HG03442 (cell line): ENCODE measurements at regions not wholly inside any gene's neighbourhood (a gene's known extent, or its start where the extent isn't known, plus 50 kb on each side); places are given as distances from the start of the nearest gene placed in this dataset.
"Not testable (repeated sequence)": the region's sequence is repeated elsewhere in the genome, so short reads cannot be mapped to it uniquely, and the experiment has no call there.

Experiments used
- ATAC-seq: cut with Tn5 transposase; IDR thresholded peaks from one replicate; pipeline ENCODE4 v1.9.1; 2021; ENCODE audit warnings: mild to moderate bottlenecking, moderate library complexity; ENCODE audit not compliant: unreplicated experiment

- ATAC-seq = not testable (repeated sequence)
Observed at GRCh38 chr9:113739605-113740507, 136.3 kb upstream of the ZNF618 start.

GRCh38 chr9:113740508-113741500, 135.3 kb upstream of the ZNF618 start:
- ATAC-seq = not testable (repeated sequence)

GRCh38 chr9:113741886-113742854, 133.9 kb upstream of the ZNF618 start:
- ATAC-seq = no peak

GRCh38 chr9:113742878-113743277, 133.2 kb upstream of the ZNF618 start:
- no peak for ATAC-seq

GRCh38 chr9:113746486-113746885, 129.6 kb upstream of the ZNF618 start:
- ATAC-seq = no peak

- ATAC-seq = no peak
Observed at GRCh38 chr9:113748135-113748534, 128.0 kb upstream of the ZNF618 start.

GRCh38 chr9:113753398-113754119, 122.5 kb upstream of the ZNF618 start:
- ATAC-seq = no peak

- no peak for ATAC-seq
Observed at GRCh38 chr9:113754739-113755138, 121.4 kb upstream of the ZNF618 start.

- ATAC-seq = no peak
Observed at GRCh38 chr9:113755433-113755832, 120.7 kb upstream of the ZNF618 start.

GRCh38 chr9:113756476-113757192, 119.5 kb upstream of the ZNF618 start:
- no peak for ATAC-seq

- ATAC-seq = no peak
Observed at GRCh38 chr9:113763429-113763828, 112.7 kb upstream of the ZNF618 start.

GRCh38 chr9:113764572-113764971, 111.5 kb upstream of the ZNF618 start:
- no peak for ATAC-seq

GRCh38 chr9:113769412-113769811, 106.7 kb upstream of the ZNF618 start:
- no peak for ATAC-seq

GRCh38 chr9:113770396-113770795, 105.7 kb upstream of the ZNF618 start:
- no peak for ATAC-seq

- ATAC-seq = no peak
Observed at GRCh38 chr9:113771199-113771598, 104.9 kb upstream of the ZNF618 start.

- no peak for ATAC-seq
Observed at GRCh38 chr9:113772121-113772810, 103.8 kb upstream of the ZNF618 start.

- no peak for ATAC-seq
Observed at GRCh38 chr9:113774963-113775362, 101.1 kb upstream of the ZNF618 start.

- no peak for ATAC-seq
Observed at GRCh38 chr9:113775749-113776148, 100.4 kb upstream of the ZNF618 start.
